ENCODE measurements at regions not wholly inside any gene's neighbourhood (a gene's known extent, or its start where the extent isn't known, plus 50 kb on each side); places are given as distances from the start of the nearest gene placed in this dataset.
"Not testable (repeated sequence)": the region's sequence is repeated elsewhere in the genome, so short reads cannot be mapped to it uniquely, and the experiment has no call there.

DNA sequence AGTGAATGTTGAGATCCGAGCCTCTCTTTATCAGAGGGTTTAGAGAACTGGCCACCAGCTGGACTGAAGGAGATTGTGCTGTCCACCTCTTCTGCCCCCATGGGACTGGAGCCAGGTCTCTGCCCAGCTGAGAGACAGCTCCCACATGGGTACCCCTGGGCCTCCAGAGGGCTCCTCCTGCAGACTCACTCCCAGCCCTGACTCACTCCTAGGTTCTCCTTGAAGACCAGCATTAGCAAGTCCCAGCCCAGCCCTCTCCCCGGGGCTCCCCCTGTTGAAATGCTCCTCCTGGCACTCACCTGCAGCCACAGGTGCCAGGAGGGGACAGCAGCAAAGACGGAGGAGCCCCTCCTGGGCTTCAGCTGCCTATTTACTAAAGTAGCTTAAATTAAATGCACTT lies 126.9 kb downstream of the CXCL12 start:
- no peaks in the 10 kb centered on the region for H3K9me3 Mint-ChIP-seq
- H3K36me3 ChIP-seq (ENCODE audit: control insufficient read depth in 2 of 2, extremely low read depth in 1 of 2, insufficient read depth in 1 of 2, low read length in 1 of 2) = no peaks in the 10 kb centered on the region
- H3K4me3 Mint-ChIP-seq = no peak overlapping the region
- peaks cover 2 to 7% of the 10 kb centered on the region in 2 donors for H3K27me3 Mint-ChIP-seq
- no peak overlapping the region for H3K4me3 ChIP-seq (ENCODE audit: control insufficient read depth in 1 of 2, extremely low read depth in 1 of 2, low read length in 1 of 2)
- ChIA-PET CTCF (no interaction called here), POLR2A (no interaction called here)
- no peak overlapping the region for H3K27ac Mint-ChIP-seq
- no peaks in the 10 kb centered on the region for H3K36me3 Mint-ChIP-seq
- no peaks in the 10 kb centered on the region for H3K4me1 Mint-ChIP-seq
- H3K4me1 ChIP-seq (ENCODE audit: control insufficient read depth in 1 of 2, extremely low read depth in 1 of 2, insufficient read depth in 2 of 2, low read length in 2 of 2) = no peaks in the 10 kb centered on the region
- ATAC-seq (replicated peaks in 1 of 4) (no peak), DNase-seq (no peak)
- no peak overlapping the region for H3K27ac ChIP-seq (ENCODE audit: low read length)
- peaks cover 0 to 7% of the 10 kb centered on the region in 2 experiments for H3K27me3 ChIP-seq (replicated peaks in 1 of 2; ENCODE audit: control insufficient read depth in 2 of 2, extremely low read depth in 1 of 2, insufficient read depth in 2 of 2, low read length in 1 of 2)
- no peaks in the 10 kb centered on the region for H3K9me3 ChIP-seq
- WGBS (ENCODE audit: insufficient coverage) = 17% methylated on average over 1 of the region's 3 CpGs

DNA sequence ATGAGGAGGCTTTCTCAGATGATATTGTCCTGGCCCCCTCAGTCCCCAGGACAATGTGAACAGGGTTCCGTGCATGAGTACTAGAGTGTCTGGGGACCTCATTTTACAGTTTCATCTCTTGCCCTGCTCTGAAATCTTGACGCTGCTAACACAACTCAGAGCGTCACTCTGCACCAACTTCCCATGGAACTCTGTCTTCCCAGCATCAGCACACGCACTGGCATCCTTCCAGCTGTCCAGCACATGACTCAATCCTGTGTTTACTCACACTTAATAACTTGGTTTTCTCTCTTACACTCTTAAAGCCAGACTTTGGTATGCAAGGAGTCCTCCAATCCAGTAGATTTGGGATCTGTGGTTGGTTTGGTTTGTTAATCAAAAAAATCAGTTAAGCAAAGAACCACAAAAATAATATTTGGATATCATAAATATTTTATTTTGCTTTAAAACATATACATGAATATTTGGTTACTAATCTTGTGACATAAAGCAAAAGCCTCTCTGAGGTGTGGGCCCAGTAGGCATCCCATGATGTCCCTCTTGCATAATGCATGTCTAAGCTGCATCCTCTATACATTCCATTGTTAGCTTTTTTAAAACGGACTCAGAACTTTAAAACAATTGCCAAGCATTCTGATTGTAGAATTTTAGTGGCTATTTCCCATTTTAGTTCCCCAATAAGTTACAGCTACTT lies 131.0 kb downstream of the CXCL12 start:
- no peak for DNase-seq
- H3K4me3 ChIP-seq (ENCODE audit: control insufficient read depth in 1 of 2, extremely low read depth in 1 of 2, low read length in 1 of 2) = no peak overlapping the region
- Mint-ChIP-seq H3K36me3 (no peaks in the 10 kb centered on the region), H3K4me3 (no peak overlapping the region), H3K4me1 (no peaks in the 10 kb centered on the region), H3K27ac (no peak overlapping the region), H3K9me3 (peaks cover 0 to 3% (median 0%) of the 10 kb centered on the region in 3 donors), H3K27me3 (peaks cover 5 to 16% of the 10 kb centered on the region in 2 donors)
- H3K36me3 ChIP-seq (ENCODE audit: control insufficient read depth in 2 of 2, extremely low read depth in 1 of 2, insufficient read depth in 1 of 2, low read length in 1 of 2) = no peaks in the 10 kb centered on the region
- CTCF ChIA-PET = no interaction called here
- 70% methylated on average over 4 of the region's 5 CpGs for WGBS (ENCODE audit: insufficient coverage)
- H3K9me3 ChIP-seq = no peaks in the 10 kb centered on the region
- peaks cover 0 to 10% of the 10 kb centered on the region in 2 experiments for H3K27me3 ChIP-seq (replicated peaks in 1 of 2; ENCODE audit: control insufficient read depth in 2 of 2, extremely low read depth in 1 of 2, insufficient read depth in 2 of 2, low read length in 1 of 2)
- POLR2A ChIA-PET = no interaction called here
- H3K27ac ChIP-seq (ENCODE audit: low read length) = no peak overlapping the region
- ATAC-seq (replicated peaks in 1 of 4) = no peak
- H3K4me1 ChIP-seq (ENCODE audit: control insufficient read depth in 1 of 2, extremely low read depth in 1 of 2, insufficient read depth in 2 of 2, low read length in 2 of 2) = no peaks in the 10 kb centered on the region

DNA sequence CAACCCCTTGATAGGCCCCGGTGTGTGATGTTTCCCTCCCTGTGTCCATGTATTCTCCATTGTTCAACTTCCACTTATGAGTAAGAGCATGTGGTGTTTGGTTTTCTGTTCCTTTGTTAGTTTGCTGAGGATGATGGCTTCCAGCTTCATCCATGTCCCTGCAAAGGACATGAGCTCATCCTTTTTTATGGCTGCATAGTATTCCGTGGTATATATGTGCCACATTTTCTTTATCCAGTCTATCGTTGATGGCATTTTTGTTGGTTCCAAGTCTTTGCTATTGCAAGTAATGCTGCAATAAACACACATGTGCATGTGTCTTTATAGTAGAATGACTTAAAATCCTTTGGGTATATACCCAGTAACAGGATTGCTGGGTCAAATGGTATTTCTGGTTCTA lies 132.3 kb downstream of the CXCL12 start:
- H3K4me1 Mint-ChIP-seq; CTCF ChIA-PET; H3K36me3 Mint-ChIP-seq; H3K4me1 ChIP-seq (ENCODE audit: control insufficient read depth in 1 of 2, extremely low read depth in 1 of 2, insufficient read depth in 2 of 2, low read length in 2 of 2); H3K4me3 ChIP-seq (ENCODE audit: control insufficient read depth in 1 of 2, extremely low read depth in 1 of 2, low read length in 1 of 2); ATAC-seq (replicated peaks in 1 of 4); H3K9me3 ChIP-seq; POLR2A ChIA-PET; DNase-seq; H3K36me3 ChIP-seq (ENCODE audit: control insufficient read depth in 2 of 2, extremely low read depth in 1 of 2, insufficient read depth in 1 of 2, low read length in 1 of 2); H3K9me3 Mint-ChIP-seq; H3K27ac ChIP-seq (ENCODE audit: low read length); H3K4me3 Mint-ChIP-seq; H3K27ac Mint-ChIP-seq: not testable (repeated sequence)
- WGBS (ENCODE audit: insufficient coverage) = no CpG with 5 or more reads among the region's 3 CpGs
- peaks cover 0 to 10% of the 10 kb centered on the region in 2 experiments for H3K27me3 ChIP-seq (replicated peaks in 1 of 2; ENCODE audit: control insufficient read depth in 2 of 2, extremely low read depth in 1 of 2, insufficient read depth in 2 of 2, low read length in 1 of 2)
- peaks cover 5 to 16% of the 10 kb centered on the region in 2 donors for H3K27me3 Mint-ChIP-seq

DNA sequence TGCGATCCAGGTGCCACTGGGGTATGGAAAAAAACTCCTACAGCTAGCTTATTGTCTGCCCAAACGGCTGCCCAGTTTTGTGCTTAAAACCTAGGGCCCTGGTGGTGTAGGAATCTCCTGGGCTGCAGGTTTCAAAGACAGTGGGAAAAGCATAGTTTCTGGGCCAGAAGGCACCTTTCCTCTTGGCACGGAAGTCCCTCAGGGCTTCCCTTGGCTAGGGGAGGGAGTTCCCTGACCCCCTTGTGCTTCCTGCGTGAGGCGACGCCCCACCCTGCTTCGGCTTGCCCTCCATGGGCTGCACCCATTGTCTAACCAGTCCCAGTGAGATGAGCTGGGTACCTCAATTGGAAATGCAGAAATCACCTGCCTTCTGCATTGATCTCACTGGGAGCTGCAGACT lies 135.0 kb downstream of the CXCL12 start:
- H3K4me1 Mint-ChIP-seq; H3K9me3 ChIP-seq; H3K36me3 ChIP-seq (ENCODE audit: control insufficient read depth in 2 of 2, extremely low read depth in 1 of 2, insufficient read depth in 1 of 2, low read length in 1 of 2); ATAC-seq (replicated peaks in 1 of 4); H3K4me3 ChIP-seq (ENCODE audit: control insufficient read depth in 1 of 2, extremely low read depth in 1 of 2, low read length in 1 of 2); H3K4me1 ChIP-seq (ENCODE audit: control insufficient read depth in 1 of 2, extremely low read depth in 1 of 2, insufficient read depth in 2 of 2, low read length in 2 of 2); DNase-seq; POLR2A ChIA-PET; H3K27ac ChIP-seq (ENCODE audit: low read length); H3K4me3 Mint-ChIP-seq; H3K27ac Mint-ChIP-seq; H3K36me3 Mint-ChIP-seq: not testable (repeated sequence)
- CTCF ChIA-PET = interaction anchor here in 1 of 2 donors (0.7 kb wide), 1 partner anchor 527 kb away, joined by 3 read pairs; no protein-coding TSS in a partner anchor
- Mint-ChIP-seq H3K9me3 (peaks cover 0 to 10% (median 5%) of the 10 kb centered on the region in 3 donors), H3K27me3 (peaks cover 6 to 19% of the 10 kb centered on the region in 2 donors)
- H3K27me3 ChIP-seq (replicated peaks in 1 of 2; ENCODE audit: control insufficient read depth in 2 of 2, extremely low read depth in 1 of 2, insufficient read depth in 2 of 2, low read length in 1 of 2) = peaks cover 0 to 10% of the 10 kb centered on the region in 2 experiments
- 93% methylated on average over 3 of the region's 7 CpGs for WGBS (ENCODE audit: insufficient coverage)

DNA sequence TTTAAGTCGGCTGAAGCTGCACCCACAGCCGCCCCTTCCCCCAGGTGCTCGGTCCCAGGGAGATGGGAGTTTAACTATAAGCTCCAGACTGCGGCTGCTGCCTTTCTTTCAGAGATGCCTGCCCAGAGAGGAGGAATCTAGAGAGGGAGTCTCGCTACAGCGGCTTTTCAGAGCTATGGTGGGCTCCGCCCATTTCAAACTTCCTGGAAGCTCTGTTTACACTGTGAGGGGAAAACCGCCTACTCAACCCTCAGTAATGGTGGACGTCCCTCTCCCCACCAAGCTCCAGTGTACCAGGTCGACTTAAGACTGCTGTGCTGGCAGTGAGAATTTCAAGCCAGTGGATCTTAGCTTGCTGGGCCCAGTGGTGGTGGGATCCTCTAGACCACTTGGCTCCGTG lies 135.4 kb downstream of the CXCL12 start:
- Mint-ChIP-seq H3K36me3 (no peaks in the 10 kb centered on the region), H3K4me1 (no peaks in the 10 kb centered on the region), H3K4me3 (no peak overlapping the region), H3K27ac (no peak overlapping the region), H3K9me3 (peaks cover 0 to 10% (median 5%) of the 10 kb centered on the region in 3 donors), H3K27me3 (peaks cover 6 to 16% of the 10 kb centered on the region in 2 donors)
- Histone ChIP-seq H3K9me3 (no peaks in the 10 kb centered on the region), H3K36me3 (ENCODE audit: control insufficient read depth in 2 of 2, extremely low read depth in 1 of 2, insufficient read depth in 1 of 2, low read length in 1 of 2) (no peaks in the 10 kb centered on the region), H3K4me1 (ENCODE audit: control insufficient read depth in 1 of 2, extremely low read depth in 1 of 2, insufficient read depth in 2 of 2, low read length in 2 of 2) (no peaks in the 10 kb centered on the region), H3K27ac (ENCODE audit: low read length) (no peak overlapping the region), H3K4me3 (ENCODE audit: control insufficient read depth in 1 of 2, extremely low read depth in 1 of 2, low read length in 1 of 2) (no peak overlapping the region), H3K27me3 (replicated peaks in 1 of 2; ENCODE audit: control insufficient read depth in 2 of 2, extremely low read depth in 1 of 2, insufficient read depth in 2 of 2, low read length in 1 of 2) (peaks cover 0 to 10% of the 10 kb centered on the region in 2 experiments)
- WGBS (ENCODE audit: insufficient coverage) = 77% methylated on average over 9 of the region's 11 CpGs
- ATAC-seq (replicated peaks in 1 of 4) (no peak), DNase-seq (no peak)
- CTCF ChIA-PET = no interaction called here
- POLR2A ChIA-PET = no interaction called here

DNA sequence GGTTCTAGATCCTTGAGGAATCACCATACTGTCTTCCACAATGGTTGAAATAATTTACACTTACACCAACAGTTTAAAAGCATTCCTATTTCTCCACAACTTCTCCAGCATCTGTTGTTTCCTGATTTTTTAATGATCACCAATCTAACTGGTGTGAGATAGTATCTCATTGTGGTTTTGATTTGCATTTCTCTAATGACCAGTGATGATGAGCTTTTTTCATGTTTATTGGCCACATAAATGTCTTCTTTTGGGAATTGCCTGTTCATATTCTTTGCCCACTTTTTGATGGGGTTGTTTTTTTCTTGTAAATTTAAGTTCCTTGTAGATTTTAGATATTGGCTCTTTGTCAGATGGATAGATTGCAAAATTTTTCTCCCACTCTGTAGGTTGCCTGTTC lies 138.2 kb downstream of the CXCL12 start:
- H3K4me1 Mint-ChIP-seq; H3K4me1 ChIP-seq (ENCODE audit: control insufficient read depth in 1 of 2, extremely low read depth in 1 of 2, insufficient read depth in 2 of 2, low read length in 2 of 2); H3K27me3 Mint-ChIP-seq; H3K36me3 Mint-ChIP-seq; DNase-seq; H3K4me3 ChIP-seq (ENCODE audit: control insufficient read depth in 1 of 2, extremely low read depth in 1 of 2, low read length in 1 of 2); H3K36me3 ChIP-seq (ENCODE audit: control insufficient read depth in 2 of 2, extremely low read depth in 1 of 2, insufficient read depth in 1 of 2, low read length in 1 of 2); H3K27ac ChIP-seq (ENCODE audit: low read length); H3K27ac Mint-ChIP-seq; ATAC-seq (replicated peaks in 1 of 4); CTCF ChIA-PET; H3K9me3 ChIP-seq; H3K4me3 Mint-ChIP-seq; POLR2A ChIA-PET: not testable (repeated sequence)
- peaks cover 0 to 15% (median 13%) of the 10 kb centered on the region in 3 donors for H3K9me3 Mint-ChIP-seq
- H3K27me3 ChIP-seq (replicated peaks in 1 of 2; ENCODE audit: control insufficient read depth in 2 of 2, extremely low read depth in 1 of 2, insufficient read depth in 2 of 2, low read length in 1 of 2) = peaks cover 0 to 10% of the 10 kb centered on the region in 2 experiments

DNA sequence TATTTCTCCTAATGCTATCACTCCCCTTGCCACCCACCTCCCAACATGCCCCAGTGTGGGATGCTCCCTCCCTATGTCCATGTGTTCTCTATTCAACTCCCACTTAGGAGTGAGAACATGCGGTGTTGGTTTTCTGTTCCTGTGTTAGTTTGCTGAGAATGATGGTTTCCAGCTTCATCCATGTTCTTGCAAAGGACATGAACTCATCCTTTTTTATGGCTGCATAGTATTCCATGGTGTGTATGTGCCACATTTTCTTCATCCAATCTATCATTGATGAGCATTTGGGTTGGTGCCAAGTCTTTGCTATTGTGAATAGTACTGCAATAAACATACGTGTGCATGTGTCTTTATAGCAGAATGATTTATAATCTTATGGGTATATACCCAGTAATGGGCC lies 138.6 kb downstream of the CXCL12 start:
- H3K36me3 ChIP-seq (ENCODE audit: control insufficient read depth in 2 of 2, extremely low read depth in 1 of 2, insufficient read depth in 1 of 2, low read length in 1 of 2); H3K4me1 ChIP-seq (ENCODE audit: control insufficient read depth in 1 of 2, extremely low read depth in 1 of 2, insufficient read depth in 2 of 2, low read length in 2 of 2); H3K4me3 Mint-ChIP-seq; ATAC-seq (replicated peaks in 1 of 4); H3K36me3 Mint-ChIP-seq; H3K27ac ChIP-seq (ENCODE audit: low read length); CTCF ChIA-PET; DNase-seq; POLR2A ChIA-PET; H3K9me3 ChIP-seq; H3K27ac Mint-ChIP-seq; H3K27me3 Mint-ChIP-seq; H3K4me3 ChIP-seq (ENCODE audit: control insufficient read depth in 1 of 2, extremely low read depth in 1 of 2, low read length in 1 of 2); H3K4me1 Mint-ChIP-seq: not testable (repeated sequence)
- H3K9me3 Mint-ChIP-seq = peaks cover 0 to 15% (median 13%) of the 10 kb centered on the region in 3 donors
- H3K27me3 ChIP-seq (replicated peaks in 1 of 2; ENCODE audit: control insufficient read depth in 2 of 2, extremely low read depth in 1 of 2, insufficient read depth in 2 of 2, low read length in 1 of 2) = peaks cover 0 to 10% of the 10 kb centered on the region in 2 experiments
- no CpG with 5 or more reads among the region's 2 CpGs for WGBS (ENCODE audit: insufficient coverage)
